ENCODE measurements at regions not wholly inside any gene's neighbourhood (a gene's known extent, or its start where the extent isn't known, plus 50 kb on each side); places are given as distances from the start of the nearest gene placed in this dataset.
"Not testable (repeated sequence)": the region's sequence is repeated elsewhere in the genome, so short reads cannot be mapped to it uniquely, and the experiment has no call there.

DNA sequence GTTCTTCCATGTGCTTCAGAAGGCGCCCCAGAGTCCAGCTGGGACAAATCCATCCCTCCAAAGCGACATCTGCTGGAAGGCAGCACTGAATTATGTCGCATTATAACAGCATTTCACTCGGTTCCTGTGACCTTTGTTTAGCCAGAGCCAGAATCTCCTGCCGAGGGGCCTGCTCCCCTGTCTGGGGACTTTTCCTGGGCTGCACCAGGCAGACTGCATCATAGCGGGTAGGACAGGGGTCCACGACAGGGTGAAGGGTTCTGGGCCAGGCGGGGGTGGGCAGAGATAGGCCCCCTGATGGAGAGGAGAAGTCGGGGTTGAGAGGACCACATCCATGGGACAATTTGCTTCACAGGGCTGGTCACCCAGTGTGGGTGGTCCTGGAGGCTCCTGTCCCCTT, 276.9 kb downstream of the MATN1 start:
- Histone ChIP-seq H3K4me3 (no peak overlapping the region), H3K9me3 (no peaks in the 10 kb centered on the region), H3K4me1 (ENCODE audit: low read depth) (no peaks in the 10 kb centered on the region), H3K36me3 (ENCODE audit: low read depth) (no peaks in the 10 kb centered on the region)
- ATAC-seq = no peak
- intact Hi-C loops (cut with DNase I, micrococcal nuclease) = no loop called here
- DNase-seq = no peak
- TF ChIP-seq CTCF (IDR thresholded peaks at IDR 0.05) = no peak

- H3K4me1 ChIP-seq (ENCODE audit: low read depth) = no peaks in the 10 kb centered on the region
- no peak overlapping the region for H3K4me3 ChIP-seq
- H3K9me3 ChIP-seq = no peaks in the 10 kb centered on the region
- no peak for TF ChIP-seq CTCF (IDR thresholded peaks at IDR 0.05)
- no peaks in the 10 kb centered on the region for H3K36me3 ChIP-seq (ENCODE audit: low read depth)
- ATAC-seq = no peak
- intact Hi-C loops (cut with DNase I, micrococcal nuclease) = no loop called here
- DNase-seq = no peak
Measured at GRCh38 chr1:30446095-30446494, 277.3 kb downstream of the MATN1 start.

DNA sequence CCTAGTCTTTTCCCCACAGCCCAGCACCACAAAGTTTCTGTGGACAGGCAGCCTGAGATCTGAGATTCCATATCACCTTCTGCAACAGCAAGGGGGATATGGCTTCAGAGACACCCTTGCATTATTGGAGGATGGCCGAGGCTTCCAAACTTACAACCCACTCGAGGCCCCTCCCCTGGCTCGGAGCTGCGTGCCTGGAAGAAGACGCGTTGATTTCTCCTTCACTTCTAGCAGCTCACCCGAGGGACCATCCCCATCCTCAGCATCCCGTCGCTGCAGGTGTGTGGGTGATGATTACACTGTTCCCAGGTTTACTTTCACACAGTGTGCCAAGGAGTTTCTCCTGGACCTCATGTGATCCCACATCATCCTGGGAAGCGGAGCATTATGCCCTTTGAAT, 277.9 kb downstream of the MATN1 start:
- Histone ChIP-seq H3K9me3 (no peaks in the 10 kb centered on the region), H3K4me3 (no peak overlapping the region), H3K4me1 (ENCODE audit: low read depth) (no peaks in the 10 kb centered on the region), H3K36me3 (ENCODE audit: low read depth) (no peaks in the 10 kb centered on the region)
- ATAC-seq = no peak
- no peak for TF ChIP-seq CTCF (IDR thresholded peaks at IDR 0.05)
- no peak for DNase-seq
- intact Hi-C loops (cut with DNase I, micrococcal nuclease) = no loop called here

DNA sequence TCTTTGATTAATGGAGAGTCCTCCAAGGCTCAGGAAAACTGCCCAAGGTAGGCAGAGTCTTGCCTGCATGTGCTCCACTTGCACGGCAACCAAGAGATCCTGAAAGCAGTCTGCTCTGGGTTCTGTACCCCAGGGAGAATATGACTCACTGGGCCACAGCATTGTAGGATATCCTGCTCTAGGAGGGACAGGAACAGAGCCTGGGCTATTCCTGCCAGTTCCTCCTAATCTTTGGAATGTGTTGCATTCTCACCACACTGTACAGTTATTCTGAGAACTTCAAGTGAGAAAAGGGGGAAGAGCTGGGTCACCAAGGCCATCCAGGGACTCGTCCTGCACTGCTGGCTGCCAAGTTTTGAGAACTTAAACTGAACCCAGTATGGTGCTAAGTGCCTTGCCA, 278.5 kb downstream of the MATN1 start:
- no peak for DNase-seq
- Histone ChIP-seq H3K4me3 (no peak overlapping the region), H3K4me1 (ENCODE audit: low read depth) (no peaks in the 10 kb centered on the region), H3K9me3 (no peaks in the 10 kb centered on the region), H3K36me3 (ENCODE audit: low read depth) (no peaks in the 10 kb centered on the region)
- TF ChIP-seq CTCF (IDR thresholded peaks at IDR 0.05) = no peak
- intact Hi-C loops (cut with DNase I, micrococcal nuclease) = no loop called here
- ATAC-seq = no peak

GRCh38 chr1:30444401-30444800, 279.0 kb downstream of the MATN1 start:
- no peak overlapping the region for H3K4me3 ChIP-seq
- intact Hi-C loops (cut with DNase I, micrococcal nuclease) = no loop called here

DNA sequence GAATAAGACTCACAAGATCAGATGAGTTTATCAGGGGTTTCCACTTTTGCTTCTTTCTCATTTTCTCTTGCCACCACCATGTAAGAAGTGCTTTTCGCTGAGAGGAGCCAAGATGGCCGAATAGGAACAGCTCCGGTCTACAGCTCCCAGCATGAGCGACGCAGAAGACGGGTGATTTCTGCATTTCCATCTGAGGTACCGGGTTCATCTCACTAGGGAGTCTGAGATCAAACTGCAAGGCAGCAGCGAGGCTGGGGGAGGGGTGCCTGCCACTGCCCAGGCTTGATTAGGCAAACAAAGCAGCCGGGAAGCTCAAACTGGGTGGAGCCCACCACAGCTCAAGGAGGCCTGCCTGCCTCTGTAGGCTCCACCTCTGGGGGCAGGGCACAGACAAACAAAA, 285.1 kb downstream of the MATN1 start:
- DNase-seq; intact Hi-C loops (cut with DNase I, micrococcal nuclease); H3K36me3 ChIP-seq (ENCODE audit: low read depth); H3K4me3 ChIP-seq; H3K4me1 ChIP-seq (ENCODE audit: low read depth); H3K9me3 ChIP-seq; ATAC-seq: not testable (repeated sequence)

More at GRCh38 chr1:30444401-30444800, 279.0 kb downstream of the MATN1 start:
- ATAC-seq (no peak), DNase-seq (no peak)
- H3K36me3 ChIP-seq (ENCODE audit: low read depth) = no peaks in the 10 kb centered on the region
- TF ChIP-seq CTCF (IDR thresholded peaks at IDR 0.05) = no peak
- H3K4me1 ChIP-seq (ENCODE audit: low read depth) = no peaks in the 10 kb centered on the region
- no peaks in the 10 kb centered on the region for H3K9me3 ChIP-seq

Measured in mucosa of descending colon (tissue), 3 donors.